HCT116 (cell line): ENCODE measurements at regions not wholly inside any gene's neighbourhood (a gene's known extent, or its start where the extent isn't known, plus 50 kb on each side); places are given as distances from the start of the nearest gene placed in this dataset.

Experiments used
- CEBPB ChIP-seq: IDR thresholded peaks from 2 replicates; pipeline ENCODE4 v1.6.1; 2012; ENCODE audit warnings: low read depth
- CTCF ChIP-seq, 3 experiments: fragments of 200-600 bp in 1 of 3; sonication (generic) in 1 of 3; IDR thresholded peaks in 2 of 3; conservative IDR thresholded peaks in 1 of 3; 2 replicates each; pipeline ENCODE4 v1.5.1; 2012 to 2017; ENCODE audit warnings: low read depth in 2 of 3, low read length in 2 of 3, antibody characterized with exemption in 1 of 3, borderline replicate concordance in 1 of 3, control low read depth in 1 of 3, mild to moderate bottlenecking in 1 of 3, mixed read lengths in 1 of 3, mixed run types in 1 of 3, moderate library complexity in 1 of 3; ENCODE audit not compliant: insufficient read depth in 1 of 3
- EZH2 ChIP-seq: fragments of 200-600 bp; sonication (generic); IDR thresholded peaks from 2 replicates; pipeline ENCODE4 v1.6.1; 2017; ENCODE audit warnings: antibody characterized with exemption, mixed run types
- EZH2phosphoT487 ChIP-seq: fragments of 200-600 bp; IDR thresholded peaks from 2 replicates; pipeline ENCODE4 v1.6.1; 2018; ENCODE audit warnings: antibody characterized with exemption, borderline replicate concordance
- FOSL1 ChIP-seq: IDR thresholded peaks from 2 replicates; pipeline ENCODE4 v1.6.1; 2012; ENCODE audit warnings: low read depth
- MAX ChIP-seq: IDR thresholded peaks from 2 replicates; pipeline ENCODE4 v1.6.1; 2012
- POLR2A ChIP-seq: IDR thresholded peaks from 2 replicates; pipeline ENCODE4 v1.7.0; 2011; ENCODE audit warnings: borderline replicate concordance; ENCODE audit not compliant: insufficient read depth, insufficient read length; ENCODE audit errors: extremely low read depth
- POLR2AphosphoS5 ChIP-seq: IDR thresholded peaks from 2 replicates; pipeline ENCODE4 v1.6.1; 2011; ENCODE audit warnings: mild to moderate bottlenecking, low read depth, low read length, moderate library complexity
- SRF ChIP-seq: IDR thresholded peaks from 2 replicates; pipeline ENCODE4 v1.6.1; 2012; ENCODE audit warnings: low read depth
- ZNF274 ChIP-seq: fragments of 200-500 bp; sonication (Bioruptor generic); IDR thresholded peaks from 2 replicates; pipeline ENCODE4 v1.6.1; 2014; ENCODE audit warnings: mild to moderate bottlenecking, low read depth, low read length, inconsistent platforms

- TF ChIP-seq EZH2 (no peak), POLR2A (no peak), CTCF (IDR thresholded peaks at IDR 0.05 in 2 of 3, conservative IDR thresholded peaks at IDR 0.05 in 1 of 3; ENCODE audit: borderline replicate concordance in 1 of 3, insufficient read depth in 1 of 3, low read depth in 2 of 3, low read length in 2 of 3) (no peak), CEBPB (no peak), FOSL1 (no peak), MAX (no peak), SRF (no peak), POLR2AphosphoS5 (no peak), EZH2phosphoT487 (no peak), ZNF274 (no peak)
Measured at GRCh38 chr20:60768216-60768615, 483.8 kb upstream of the CDH4 start.
